ENCODE measurements at regions not wholly inside any gene's neighbourhood (a gene's known extent, or its start where the extent isn't known, plus 50 kb on each side); places are given as distances from the start of the nearest gene placed in this dataset.

GRCh38 chr3:43862992-43863805 lies 172.5 kb downstream of the ABHD5 start:
- WGBS (ENCODE audit: insufficient coverage, insufficient replicate concordance, low lambda C conversion rate, missing lambda C conversion rate): 35% methylated on average over 8 of the region's 8 CpGs
- no peak overlapping the region for H2AFZ ChIP-seq (ENCODE audit: control insufficient read depth, low read depth, low read length)
- BruUV-seq (replicated peaks): no TSS peak
- ChIA-PET RAD21 (ENCODE audit: unreplicated experiment) (no interaction called here), CTCF (no interaction called here), SMC1A (ENCODE audit: uncharacterized antibody, unreplicated experiment) (no interaction called here), POLR2A (no interaction called here)
- no peaks in the 10 kb centered on the region for H3K4me1 ChIP-seq (ENCODE audit: control insufficient read depth, insufficient read depth, low read length)
- TF ChIP-seq RAD21 (IDR thresholded peaks at IDR 0.05; ENCODE audit: insufficient read depth, low read depth, low read length) (no peak), IKZF2 (IDR thresholded peaks at IDR 0.05) (no peak), NFXL1 (IDR thresholded peaks at IDR 0.05; ENCODE audit: borderline replicate concordance) (no peak), RUNX3 (IDR thresholded peaks at IDR 0.05; ENCODE audit: low read length) (no peak), MEF2B (IDR thresholded peaks at IDR 0.05; ENCODE audit: partially characterized antibody, poor library complexity, severe bottlenecking) (no peak), HDGF (IDR thresholded peaks at IDR 0.05) (no peak), SIX5 (IDR thresholded peaks at IDR 0.05; ENCODE audit: low read depth, low read length, severe bottlenecking) (no peak), GABPA (IDR thresholded peaks at IDR 0.05; ENCODE audit: low read depth) (no peak), NR2C1 (IDR thresholded peaks at IDR 0.05) (no peak)
- TF ChIP-seq, protein P1, sequence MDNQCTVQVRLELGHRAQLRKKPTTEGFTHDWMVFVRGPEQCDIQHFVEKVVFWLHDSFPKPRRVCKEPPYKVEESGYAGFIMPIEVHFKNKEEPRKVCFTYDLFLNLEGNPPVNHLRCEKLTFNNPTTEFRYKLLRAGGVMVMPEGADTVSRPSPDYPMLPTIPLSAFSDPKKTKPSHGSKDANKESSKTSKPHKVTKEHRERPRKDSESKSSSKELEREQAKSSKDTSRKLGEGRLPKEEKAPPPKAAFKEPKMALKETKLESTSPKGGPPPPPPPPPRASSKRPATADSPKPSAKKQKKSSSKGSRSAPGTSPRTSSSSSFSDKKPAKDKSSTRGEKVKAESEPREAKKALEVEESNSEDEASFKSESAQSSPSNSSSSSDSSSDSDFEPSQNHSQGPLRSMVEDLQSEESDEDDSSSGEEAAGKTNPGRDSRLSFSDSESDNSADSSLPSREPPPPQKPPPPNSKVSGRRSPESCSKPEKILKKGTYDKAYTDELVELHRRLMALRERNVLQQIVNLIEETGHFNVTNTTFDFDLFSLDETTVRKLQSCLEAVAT (IDR thresholded peaks at IDR 0.05): no peak
- TF ChIP-seq, protein P2, sequence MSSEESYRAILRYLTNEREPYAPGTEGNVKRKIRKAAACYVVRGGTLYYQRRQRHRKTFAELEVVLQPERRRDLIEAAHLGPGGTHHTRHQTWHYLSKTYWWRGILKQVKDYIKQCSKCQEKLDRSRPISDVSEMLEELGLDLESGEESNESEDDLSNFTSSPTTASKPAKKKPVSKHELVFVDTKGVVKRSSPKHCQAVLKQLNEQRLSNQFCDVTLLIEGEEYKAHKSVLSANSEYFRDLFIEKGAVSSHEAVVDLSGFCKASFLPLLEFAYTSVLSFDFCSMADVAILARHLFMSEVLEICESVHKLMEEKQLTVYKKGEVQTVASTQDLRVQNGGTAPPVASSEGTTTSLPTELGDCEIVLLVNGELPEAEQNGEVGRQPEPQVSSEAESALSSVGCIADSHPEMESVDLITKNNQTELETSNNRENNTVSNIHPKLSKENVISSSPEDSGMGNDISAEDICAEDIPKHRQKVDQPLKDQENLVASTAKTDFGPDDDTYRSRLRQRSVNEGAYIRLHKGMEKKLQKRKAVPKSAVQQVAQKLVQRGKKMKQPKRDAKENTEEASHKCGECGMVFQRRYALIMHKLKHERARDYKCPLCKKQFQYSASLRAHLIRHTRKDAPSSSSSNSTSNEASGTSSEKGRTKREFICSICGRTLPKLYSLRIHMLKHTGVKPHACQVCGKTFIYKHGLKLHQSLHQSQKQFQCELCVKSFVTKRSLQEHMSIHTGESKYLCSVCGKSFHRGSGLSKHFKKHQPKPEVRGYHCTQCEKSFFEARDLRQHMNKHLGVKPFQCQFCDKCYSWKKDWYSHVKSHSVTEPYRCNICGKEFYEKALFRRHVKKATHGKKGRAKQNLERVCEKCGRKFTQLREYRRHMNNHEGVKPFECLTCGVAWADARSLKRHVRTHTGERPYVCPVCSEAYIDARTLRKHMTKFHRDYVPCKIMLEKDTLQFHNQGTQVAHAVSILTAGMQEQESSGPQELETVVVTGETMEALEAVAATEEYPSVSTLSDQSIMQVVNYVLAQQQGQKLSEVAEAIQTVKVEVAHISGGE (CRISPR knock-in tag; IDR thresholded peaks at IDR 0.05): no peak
- TF ChIP-seq, protein P3, sequence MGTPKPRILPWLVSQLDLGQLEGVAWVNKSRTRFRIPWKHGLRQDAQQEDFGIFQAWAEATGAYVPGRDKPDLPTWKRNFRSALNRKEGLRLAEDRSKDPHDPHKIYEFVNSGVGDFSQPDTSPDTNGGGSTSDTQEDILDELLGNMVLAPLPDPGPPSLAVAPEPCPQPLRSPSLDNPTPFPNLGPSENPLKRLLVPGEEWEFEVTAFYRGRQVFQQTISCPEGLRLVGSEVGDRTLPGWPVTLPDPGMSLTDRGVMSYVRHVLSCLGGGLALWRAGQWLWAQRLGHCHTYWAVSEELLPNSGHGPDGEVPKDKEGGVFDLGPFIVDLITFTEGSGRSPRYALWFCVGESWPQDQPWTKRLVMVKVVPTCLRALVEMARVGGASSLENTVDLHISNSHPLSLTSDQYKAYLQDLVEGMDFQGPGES (IDR thresholded peaks at IDR 0.05): no peak
- H3K9ac ChIP-seq (ENCODE audit: control insufficient read depth, insufficient read depth, low read length): no peak overlapping the region
- FAIRE-seq (no peak), DNase-seq (ENCODE audit: low read depth, low spot score) (no peak), ATAC-seq (no peak)
- H3K36me3 ChIP-seq (ENCODE audit: control insufficient read depth in 2 of 2, insufficient read depth in 2 of 2, low read length in 1 of 2): no peaks in the 10 kb centered on the region
- no peaks in the 10 kb centered on the region for H3K9me3 ChIP-seq (replicated peaks; ENCODE audit: control insufficient read depth, insufficient read depth, low read length)
- no peak overlapping the region for H3K27ac ChIP-seq (ENCODE audit: control insufficient read depth, insufficient read depth)
- intact Hi-C loops (cut with micrococcal nuclease; ENCODE audit: unreplicated experiment) (no loop called here), in situ Hi-C loops (cut with MboI) (no loop called here)
- H3K79me2 ChIP-seq (ENCODE audit: control insufficient read depth, insufficient read depth, low read length): no peaks in the 10 kb centered on the region
- H4K20me1 ChIP-seq (ENCODE audit: control insufficient read depth, insufficient read depth): no peaks in the 10 kb centered on the region
- H3K4me2 ChIP-seq (ENCODE audit: control insufficient read depth, insufficient read depth): no peak overlapping the region
- H3K27me3 ChIP-seq (replicated peaks in 1 of 2; ENCODE audit: control insufficient read depth in 2 of 2, insufficient read depth in 2 of 2, low read length in 1 of 2): peaks cover 6 to 8% of the 10 kb centered on the region in 2 experiments
- no peak overlapping the region for H3K4me3 ChIP-seq
